Endodermal cell (in vitro differentiated cells): ENCODE measurements at regions not wholly inside any gene's neighbourhood (a gene's known extent, or its start where the extent isn't known, plus 50 kb on each side); places are given as distances from the start of the nearest gene placed in this dataset.

Source experiments
- DNase-seq: peaks from one replicate; pipeline ENCODE4 v3.0.0-alpha.2; 2017
- H3K27ac ChIP-seq: 2 replicates; pipeline ENCODE4 v1.5.1; 2013; ENCODE audit warnings: mild to moderate bottlenecking, low read depth, low read length, moderate library complexity
- H3K27me3 ChIP-seq: 2 replicates; pipeline ENCODE4 v1.6.1; 2013; ENCODE audit warnings: mild to moderate bottlenecking, low read length, moderate library complexity; ENCODE audit not compliant: insufficient read depth, control insufficient read depth, poor library complexity, severe bottlenecking
- H3K36me3 ChIP-seq: 2 replicates; pipeline ENCODE4 v1.7.0; 2013; ENCODE audit warnings: mild to moderate bottlenecking, low read length, moderate library complexity; ENCODE audit not compliant: control insufficient read depth, insufficient read depth
- H3K4me1 ChIP-seq: one replicate; pipeline ENCODE4 v1.7.0; 2013; ENCODE audit warnings: low read length; ENCODE audit not compliant: control insufficient read depth, insufficient read depth
- H3K4me3 ChIP-seq: 2 replicates; pipeline ENCODE4 v1.5.1; 2013; ENCODE audit warnings: mild to moderate bottlenecking, low read length, moderate library complexity
- H3K9ac ChIP-seq: 2 replicates; pipeline ENCODE4 v1.6.1; 2013; ENCODE audit warnings: mild to moderate bottlenecking, low read length, moderate library complexity; ENCODE audit not compliant: poor library complexity, severe bottlenecking; ENCODE audit errors: extremely low read depth
- H3K9me3 ChIP-seq: 2 replicates; pipeline ENCODE4 v1.6.1; 2013; ENCODE audit warnings: mild to moderate bottlenecking, low read length, moderate library complexity; ENCODE audit not compliant: control insufficient read depth
- H3K27ac Mint-ChIP-seq: 2 replicates; pipeline ENCODE4 v1.8.0; 2020; ENCODE audit warnings: mixed read lengths
- H3K27me3 Mint-ChIP-seq: 2 replicates; pipeline ENCODE4 v1.8.0; 2021; ENCODE audit warnings: mild to moderate bottlenecking, mixed read lengths; ENCODE audit not compliant: insufficient read depth
- H3K36me3 Mint-ChIP-seq: 2 replicates; pipeline ENCODE4 v1.8.0; 2020; ENCODE audit warnings: low read depth, mixed read lengths
- H3K4me1 Mint-ChIP-seq: 2 replicates; pipeline ENCODE4 v1.8.0; 2020; ENCODE audit warnings: mixed read lengths
- H3K4me3 Mint-ChIP-seq: 2 replicates; pipeline ENCODE4 v1.8.0; 2020; ENCODE audit warnings: mild to moderate bottlenecking, moderate library complexity, mixed read lengths
- H3K9me3 Mint-ChIP-seq: 2 replicates; pipeline ENCODE4 v1.8.0; 2020; ENCODE audit warnings: mild to moderate bottlenecking, mixed read lengths
- WGBS, 2 experiments: methylation state at CpG; one replicate each; pipeline versions ENCODE4 v1.1.5 to v1.1.7; 2013; ENCODE audit warnings: missing lambda C conversion rate in 2 of 2, mixed read lengths in 1 of 2; ENCODE audit not compliant: insufficient coverage in 1 of 2, insufficient read length in 1 of 2; 5-methylcytosine and 5-hydroxymethylcytosine counted together
- TF ChIP-seq, protein P1 (sequence below): fragments of 200-600 bp; sonication (generic); conservative IDR thresholded peaks from 2 replicates; pipeline ENCODE4 v1.5.0; 2021; ENCODE audit warnings: antibody characterized with exemption, mild to moderate bottlenecking

DNA sequence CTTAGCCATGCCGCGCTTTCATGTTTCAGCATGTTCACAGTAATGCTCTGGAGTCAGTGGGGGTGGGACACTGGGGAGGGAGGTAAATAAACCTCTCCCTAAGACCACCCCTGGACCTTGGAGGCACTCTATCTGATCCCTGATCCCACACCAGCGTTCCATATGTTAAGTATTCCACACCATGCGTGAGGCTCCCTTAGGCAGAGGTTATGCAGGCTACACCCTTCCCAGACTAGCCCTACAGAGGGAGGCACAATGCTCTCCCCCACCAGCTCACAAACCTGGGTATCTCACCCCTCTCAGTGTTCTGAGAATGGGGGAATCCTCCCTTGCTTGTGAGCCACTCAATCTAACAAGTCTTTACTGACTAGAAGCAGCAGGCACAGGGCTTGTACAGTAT lies 1610.4 kb upstream of the ZEB2 start:
- Mint-ChIP-seq H3K27ac (no peak overlapping the region), H3K27me3 (no peaks in the 10 kb centered on the region), H3K4me1 (peaks cover 14% of the 10 kb centered on the region), H3K9me3 (peaks cover 5% of the 10 kb centered on the region), H3K36me3 (no peaks in the 10 kb centered on the region), H3K4me3 (no peak overlapping the region)
- 83 to 90% methylated on average over 2 to 4 of the region's 4 CpGs for WGBS, 2 experiments
- Histone ChIP-seq H3K9ac (no peak overlapping the region), H3K4me1 (no peaks in the 10 kb centered on the region), H3K4me3 (no peak overlapping the region), H3K36me3 (no peaks in the 10 kb centered on the region), H3K9me3 (no peaks in the 10 kb centered on the region), H3K27ac (no peak overlapping the region), H3K27me3 (peaks cover 21% of the 10 kb centered on the region)
- TF ChIP-seq, protein P1, sequence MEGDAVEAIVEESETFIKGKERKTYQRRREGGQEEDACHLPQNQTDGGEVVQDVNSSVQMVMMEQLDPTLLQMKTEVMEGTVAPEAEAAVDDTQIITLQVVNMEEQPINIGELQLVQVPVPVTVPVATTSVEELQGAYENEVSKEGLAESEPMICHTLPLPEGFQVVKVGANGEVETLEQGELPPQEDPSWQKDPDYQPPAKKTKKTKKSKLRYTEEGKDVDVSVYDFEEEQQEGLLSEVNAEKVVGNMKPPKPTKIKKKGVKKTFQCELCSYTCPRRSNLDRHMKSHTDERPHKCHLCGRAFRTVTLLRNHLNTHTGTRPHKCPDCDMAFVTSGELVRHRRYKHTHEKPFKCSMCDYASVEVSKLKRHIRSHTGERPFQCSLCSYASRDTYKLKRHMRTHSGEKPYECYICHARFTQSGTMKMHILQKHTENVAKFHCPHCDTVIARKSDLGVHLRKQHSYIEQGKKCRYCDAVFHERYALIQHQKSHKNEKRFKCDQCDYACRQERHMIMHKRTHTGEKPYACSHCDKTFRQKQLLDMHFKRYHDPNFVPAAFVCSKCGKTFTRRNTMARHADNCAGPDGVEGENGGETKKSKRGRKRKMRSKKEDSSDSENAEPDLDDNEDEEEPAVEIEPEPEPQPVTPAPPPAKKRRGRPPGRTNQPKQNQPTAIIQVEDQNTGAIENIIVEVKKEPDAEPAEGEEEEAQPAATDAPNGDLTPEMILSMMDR = no peak
- peak; percentile 39 for DNase-seq

DNA sequence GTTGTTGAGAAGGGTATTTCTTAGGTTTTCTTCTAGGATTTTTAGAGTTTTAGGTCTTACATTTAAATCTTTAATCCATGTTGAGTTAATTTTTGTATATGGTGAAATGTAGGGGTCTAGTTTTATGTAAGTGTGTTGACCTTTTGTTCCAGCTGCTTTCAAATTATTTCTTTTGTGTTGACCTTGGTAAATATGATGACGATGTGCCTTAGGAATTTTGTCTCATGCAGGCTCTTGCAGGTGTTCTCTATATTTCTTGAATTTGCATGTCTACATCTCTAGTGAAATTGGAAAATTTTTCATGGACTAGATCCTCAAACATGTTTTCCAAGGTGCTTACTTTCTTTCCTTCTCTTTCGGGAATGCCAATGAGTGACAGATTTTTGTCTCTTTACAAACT lies 1609.3 kb upstream of the ZEB2 start:
- Histone ChIP-seq H3K27ac (no peak overlapping the region), H3K36me3 (no peaks in the 10 kb centered on the region), H3K27me3 (peaks cover 27% of the 10 kb centered on the region), H3K9me3 (no peaks in the 10 kb centered on the region), H3K4me3 (no peak overlapping the region), H3K9ac (no peak overlapping the region), H3K4me1 (no peaks in the 10 kb centered on the region)
- WGBS, 2 experiments = 80 to 94% methylated on average over 1 to 2 of the region's 2 CpGs
- Mint-ChIP-seq H3K4me1 (peaks cover 24% of the 10 kb centered on the region), H3K36me3 (no peaks in the 10 kb centered on the region), H3K27me3 (no peaks in the 10 kb centered on the region), H3K4me3 (no peak overlapping the region), H3K9me3 (peaks cover 5% of the 10 kb centered on the region), H3K27ac (no peak overlapping the region)
- no peak for DNase-seq
- TF ChIP-seq, protein P1 = no peak

DNA sequence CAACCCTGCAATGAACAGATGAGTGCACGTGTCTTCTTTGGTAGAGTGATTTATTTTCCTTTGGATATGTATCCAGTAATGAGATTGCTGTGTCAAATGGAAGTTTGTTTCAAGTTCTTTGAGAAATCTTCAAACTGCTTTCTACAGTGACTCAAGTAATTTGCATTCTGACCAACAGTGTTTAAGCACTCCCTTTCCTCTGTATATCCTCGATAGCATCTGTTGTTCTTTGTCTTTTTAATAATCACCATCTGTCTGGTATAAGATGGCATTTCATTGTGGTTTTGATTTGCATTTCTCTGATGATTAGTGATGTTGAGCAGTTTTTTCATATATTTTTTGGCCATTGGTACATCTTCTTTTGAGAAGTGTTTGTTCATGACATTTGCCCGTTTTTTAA lies 1608.3 kb upstream of the ZEB2 start:
- H3K4me3 Mint-ChIP-seq = no peak overlapping the region
- no peak overlapping the region for H3K4me3 ChIP-seq
- DNase-seq = no peak
- H3K27me3 Mint-ChIP-seq = peaks cover 1% of the 10 kb centered on the region
- no peak overlapping the region for H3K9ac ChIP-seq
- H3K36me3 ChIP-seq = no peaks in the 10 kb centered on the region
- no peak overlapping the region for H3K27ac Mint-ChIP-seq
- peaks cover 37% of the 10 kb centered on the region for H3K27me3 ChIP-seq
- H3K9me3 Mint-ChIP-seq = peaks cover 5% of the 10 kb centered on the region
- WGBS, 2 experiments = 89 to 93% methylated on average over 3 of the region's 3 CpGs
- no peaks in the 10 kb centered on the region for H3K9me3 ChIP-seq
- TF ChIP-seq, protein P1 = no peak
- H3K36me3 Mint-ChIP-seq = no peaks in the 10 kb centered on the region
- H3K4me1 Mint-ChIP-seq = peaks cover 29% of the 10 kb centered on the region
- no peaks in the 10 kb centered on the region for H3K4me1 ChIP-seq
- H3K27ac ChIP-seq = no peak overlapping the region
